Psoas muscle (tissue), 7 donors: ENCODE measurements at regions not wholly inside any gene's neighbourhood (a gene's known extent, or its start where the extent isn't known, plus 50 kb on each side); places are given as distances from the start of the nearest gene placed in this dataset.
A peak's percentile ranks its signal among the peaks of the same experiment; 100 is the strongest.

Experiments
- ATAC-seq, 4 donors: fragments of 200-7000 bp; cut with Tn5 transposase; one replicate each; pipeline ENCODE4 v1.9.1; 2020; ENCODE audit warnings: moderate library complexity in 3 of 4, mild to moderate bottlenecking in 2 of 4
- DNase-seq, 2 donors: peaks; one replicate each; pipeline ENCODE4 v3.0.0-alpha.2; 2020
- H3K27ac ChIP-seq: fragments of 200-600 bp; one replicate; pipeline ENCODE4 v1.8.0; 2022
- H3K27me3 ChIP-seq, 3 donors: fragments of 200-600 bp in 1 of 3; one replicate each; pipeline versions ENCODE4 v1.6.1 to v1.8.0; 2013 to 2022; ENCODE audit warnings: low read length in 2 of 3, mild to moderate bottlenecking in 2 of 3, moderate library complexity in 1 of 3; ENCODE audit not compliant: insufficient read depth in 3 of 3
- H3K36me3 ChIP-seq, 2 donors: fragments of 200-600 bp in 1 of 2; one replicate each; pipeline versions ENCODE4 v1.6.1 to v1.8.0; 2013 to 2022; ENCODE audit warnings: low read depth in 1 of 2, mild to moderate bottlenecking in 1 of 2, moderate library complexity in 1 of 2; ENCODE audit not compliant: insufficient read depth in 1 of 2
- H3K4me1 ChIP-seq: fragments of 200-600 bp; one replicate; pipeline ENCODE4 v1.8.0; 2022
- H3K4me3 ChIP-seq: fragments of 200-600 bp; one replicate; pipeline ENCODE4 v1.8.0; 2022; ENCODE audit warnings: mild to moderate bottlenecking
- H3K9me3 ChIP-seq: fragments of 200-600 bp; one replicate; pipeline ENCODE4 v1.8.0; 2022
- WGBS, 3 donors: extraction: QIAGEN DNeasy Blood & Tissue Kit; methylation state at CpG; one replicate each; pipeline versions ENCODE4 v1.1.6 to v1.1.7; 2013; 5-methylcytosine and 5-hydroxymethylcytosine counted together
- intact Hi-C, 2 donors: fragments of 100-400 bp; cut with DNase I; formaldehyde crosslinking; loops; one replicate each; pipeline versions ENCODE4 v1.11.0 to v1.14.2; 2022
- TF ChIP-seq, protein P1 (sequence below): fragments of 200-600 bp; IDR thresholded peaks from one replicate; pipeline ENCODE4 v1.8.0; 2022; ENCODE audit warnings: antibody characterized with exemption
- donor health status: healthy with polysubstance abuse.
- donor health status: DM: no; HTN: no; CAD: no; lungs with moderate emphysema.
- donor health status: Bipolar disorder and iron deficiency.
- donor health status: healthy.
- donor health status: DM: yes; HTN: yes; CAD: no.
- donor health status: DM: no; HTN: no; CAD: no.
- donor health status: DM: yes; HTN: yes; CAD: no.

DNA sequence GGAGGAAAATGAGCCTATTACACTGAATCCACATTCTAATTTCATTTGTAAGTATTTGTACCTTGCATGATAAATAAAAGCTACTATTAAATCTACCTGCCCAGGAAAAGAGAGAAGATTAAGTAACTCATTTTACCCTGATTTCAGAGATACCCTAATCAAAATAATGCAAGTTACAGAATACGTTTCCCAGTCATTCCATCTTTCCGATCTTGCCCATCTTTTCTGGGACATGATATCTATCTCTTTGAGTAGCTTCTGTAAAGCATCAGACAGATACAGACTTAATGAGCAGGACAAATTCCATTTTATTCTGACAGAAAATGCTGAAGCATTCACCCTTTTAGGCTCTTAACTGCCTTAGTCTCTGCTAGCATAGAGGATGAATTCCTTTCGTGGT is 56.6 kb downstream of the SPRY2 start:
- ATAC-seq = no peak

DNA sequence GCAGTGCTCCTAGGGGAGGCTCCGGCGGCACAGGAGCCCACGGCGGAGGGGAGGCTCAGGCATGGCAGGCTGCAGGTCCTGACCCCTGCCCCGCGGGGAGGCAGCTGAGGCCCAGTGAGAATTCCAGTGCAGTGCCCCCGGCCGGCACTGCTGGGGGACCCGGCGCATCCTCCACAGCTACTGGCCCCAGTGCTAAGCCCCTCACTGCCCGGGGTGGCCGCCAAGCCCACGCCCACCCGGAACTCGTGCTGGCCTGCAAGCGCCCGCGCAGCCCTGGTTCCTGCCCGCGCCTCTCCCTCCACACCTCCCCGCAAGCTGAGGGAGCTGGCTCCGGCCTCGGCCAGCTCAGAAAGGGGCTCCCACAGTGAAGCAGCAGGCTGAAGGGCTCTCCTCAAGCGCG is 62.2 kb downstream of the SPRY2 start:
- DNase-seq = no peak
- H3K36me3 ChIP-seq = no peaks in the 10 kb centered on the region
- H3K9me3 ChIP-seq = no peaks in the 10 kb centered on the region
- no peak for ATAC-seq
- no peak overlapping the region for H3K4me3 ChIP-seq
- TF ChIP-seq, protein P1, sequence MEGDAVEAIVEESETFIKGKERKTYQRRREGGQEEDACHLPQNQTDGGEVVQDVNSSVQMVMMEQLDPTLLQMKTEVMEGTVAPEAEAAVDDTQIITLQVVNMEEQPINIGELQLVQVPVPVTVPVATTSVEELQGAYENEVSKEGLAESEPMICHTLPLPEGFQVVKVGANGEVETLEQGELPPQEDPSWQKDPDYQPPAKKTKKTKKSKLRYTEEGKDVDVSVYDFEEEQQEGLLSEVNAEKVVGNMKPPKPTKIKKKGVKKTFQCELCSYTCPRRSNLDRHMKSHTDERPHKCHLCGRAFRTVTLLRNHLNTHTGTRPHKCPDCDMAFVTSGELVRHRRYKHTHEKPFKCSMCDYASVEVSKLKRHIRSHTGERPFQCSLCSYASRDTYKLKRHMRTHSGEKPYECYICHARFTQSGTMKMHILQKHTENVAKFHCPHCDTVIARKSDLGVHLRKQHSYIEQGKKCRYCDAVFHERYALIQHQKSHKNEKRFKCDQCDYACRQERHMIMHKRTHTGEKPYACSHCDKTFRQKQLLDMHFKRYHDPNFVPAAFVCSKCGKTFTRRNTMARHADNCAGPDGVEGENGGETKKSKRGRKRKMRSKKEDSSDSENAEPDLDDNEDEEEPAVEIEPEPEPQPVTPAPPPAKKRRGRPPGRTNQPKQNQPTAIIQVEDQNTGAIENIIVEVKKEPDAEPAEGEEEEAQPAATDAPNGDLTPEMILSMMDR = no peak
- 92 to 97% (median 97%) methylated on average over 16 to 25 of the region's 25 CpGs for WGBS, 3 donors
- intact Hi-C loops = no loop called here
- H3K27ac ChIP-seq = no peak overlapping the region
- H3K4me1 ChIP-seq = no peaks in the 10 kb centered on the region
- H3K27me3 ChIP-seq = no peaks in the 10 kb centered on the region

More for the DNA sequence above, 56.6 kb downstream of the SPRY2 start:
- no peak for DNase-seq
- 96 to 97% (median 96%) methylated on average over 3 of the region's 3 CpGs for WGBS, 3 donors
- no peaks in the 10 kb centered on the region for H3K27me3 ChIP-seq
- no peaks in the 10 kb centered on the region for H3K9me3 ChIP-seq
- intact Hi-C loops = no loop called here
- no peak overlapping the region for H3K27ac ChIP-seq
- H3K4me1 ChIP-seq = no peaks in the 10 kb centered on the region
- TF ChIP-seq, protein P1 = no peak
- no peaks in the 10 kb centered on the region for H3K36me3 ChIP-seq
- no peak overlapping the region for H3K4me3 ChIP-seq

DNA sequence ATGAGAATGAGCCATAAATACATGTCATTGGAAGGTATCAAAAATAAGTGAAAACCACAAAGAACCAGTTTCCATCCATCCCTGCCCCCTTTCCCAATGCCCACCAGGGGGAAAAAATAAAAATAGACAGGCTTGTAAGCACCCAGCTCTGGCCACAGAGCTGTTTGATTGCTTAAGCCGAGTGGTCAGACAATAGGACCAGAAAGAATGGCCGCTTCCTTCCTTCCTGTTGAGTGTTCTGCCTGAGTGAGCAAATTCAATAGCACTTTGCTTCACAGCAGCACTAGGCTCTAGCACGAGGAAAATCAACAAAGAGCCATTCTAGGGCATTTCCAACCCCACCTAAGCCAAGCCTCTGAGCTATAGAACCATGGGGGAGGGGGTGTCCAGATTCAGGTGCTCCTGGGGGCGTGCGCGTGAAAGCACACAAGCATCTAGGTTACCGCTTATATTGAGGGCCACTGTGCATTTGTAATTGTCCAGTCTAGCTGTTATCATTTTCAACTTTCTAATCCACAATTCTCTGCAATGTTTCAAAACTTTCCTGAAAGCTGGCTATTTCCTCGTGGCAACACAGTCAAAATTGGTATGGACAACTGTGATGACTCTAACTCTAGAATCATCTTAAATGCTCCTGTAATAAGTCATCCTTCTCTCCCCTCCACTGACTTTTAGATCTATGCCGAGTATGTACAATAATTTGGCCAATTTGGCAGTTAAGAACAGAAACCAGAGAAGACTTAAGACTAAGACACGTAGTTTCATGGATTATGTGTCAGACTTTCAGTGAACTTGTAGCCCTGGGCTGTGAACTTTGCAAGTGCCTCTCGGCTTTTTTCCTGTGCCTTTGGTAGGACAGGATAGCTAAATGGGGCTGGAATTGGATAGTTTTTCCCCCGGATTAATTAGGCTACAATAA is 64.3 kb downstream of the SPRY2 start:
- H3K4me3 ChIP-seq = no peak overlapping the region

DNA sequence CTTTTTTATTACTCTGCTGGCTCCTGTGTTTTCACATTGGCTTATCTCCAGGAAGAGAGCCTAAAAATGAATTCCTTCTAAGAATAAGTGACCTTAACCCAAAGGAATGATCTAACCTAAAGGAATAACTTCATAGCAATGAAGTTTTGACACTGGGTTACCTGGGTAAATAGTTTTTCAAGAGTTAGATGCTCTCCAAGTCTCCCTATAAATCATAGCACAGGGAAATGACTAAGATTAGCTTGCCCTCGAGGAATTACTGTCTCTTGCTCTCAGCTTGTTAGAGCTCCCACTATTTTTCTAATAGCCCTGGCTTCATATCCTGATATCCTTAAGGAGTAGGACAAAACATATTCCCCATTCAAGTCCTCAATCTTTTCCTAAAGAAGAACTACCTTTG is 66.3 kb downstream of the SPRY2 start:
- WGBS, 3 donors = 35 to 59% (median 38%) methylated on average over 1 of the region's 1 CpG
- Histone ChIP-seq H3K9me3 (peaks cover 5% of the 10 kb centered on the region), H3K4me1 (no peaks in the 10 kb centered on the region), H3K36me3 (no peaks in the 10 kb centered on the region), H3K4me3 (no peak overlapping the region), H3K27ac (no peak overlapping the region), H3K27me3 (no peaks in the 10 kb centered on the region)
- no peak for DNase-seq
- TF ChIP-seq, protein P1 = no peak
- intact Hi-C loops = no loop called here
- ATAC-seq = no peak

More for the DNA sequence above, 64.3 kb downstream of the SPRY2 start:
- DNase-seq = no peak
- H3K36me3 ChIP-seq = no peaks in the 10 kb centered on the region
- H3K27me3 ChIP-seq = no peaks in the 10 kb centered on the region
- no peak for ATAC-seq
- 57 to 68% (median 62%) methylated on average over 12 of the region's 12 CpGs for WGBS, 3 donors
- H3K9me3 ChIP-seq = no peaks in the 10 kb centered on the region
- no peaks in the 10 kb centered on the region for H3K4me1 ChIP-seq
- TF ChIP-seq, protein P1 = peak; percentile 4
- H3K27ac ChIP-seq = no peak overlapping the region
- intact Hi-C loops = no loop called here
